ENCODE measurements at regions not wholly inside any gene's neighbourhood (a gene's known extent, or its start where the extent isn't known, plus 50 kb on each side); places are given as distances from the start of the nearest gene placed in this dataset.

DNA sequence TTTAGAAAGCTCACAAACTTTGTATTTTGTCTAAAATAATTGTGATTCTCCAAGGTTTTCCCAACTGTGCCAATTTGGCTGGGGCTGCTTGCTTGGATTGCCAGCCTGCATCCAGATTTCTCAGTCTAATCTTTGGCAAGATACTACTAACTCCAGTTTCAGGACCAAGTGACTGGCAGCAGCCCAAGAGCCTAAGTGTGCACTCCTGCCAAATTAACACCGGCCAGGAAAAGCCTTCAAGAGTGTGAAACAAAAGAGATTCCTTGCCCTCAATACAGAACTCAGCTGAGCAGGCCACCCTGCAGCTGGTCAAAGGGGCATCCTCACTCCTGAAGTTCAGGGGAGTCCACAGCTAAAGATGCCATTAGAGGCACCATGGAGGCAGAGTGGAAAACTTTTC, 589.0 kb upstream of the ACVR2A start:
- TF ChIP-seq ZNF70 (CRISPR knock-in tag; IDR thresholded peaks at IDR 0.05) (no peak), ZFP3 (CRISPR knock-in tag; IDR thresholded peaks at IDR 0.05) (no peak), ZFP30 (CRISPR knock-in tag; IDR thresholded peaks at IDR 0.05) (no peak)
- TF ChIP-seq, protein P1, sequence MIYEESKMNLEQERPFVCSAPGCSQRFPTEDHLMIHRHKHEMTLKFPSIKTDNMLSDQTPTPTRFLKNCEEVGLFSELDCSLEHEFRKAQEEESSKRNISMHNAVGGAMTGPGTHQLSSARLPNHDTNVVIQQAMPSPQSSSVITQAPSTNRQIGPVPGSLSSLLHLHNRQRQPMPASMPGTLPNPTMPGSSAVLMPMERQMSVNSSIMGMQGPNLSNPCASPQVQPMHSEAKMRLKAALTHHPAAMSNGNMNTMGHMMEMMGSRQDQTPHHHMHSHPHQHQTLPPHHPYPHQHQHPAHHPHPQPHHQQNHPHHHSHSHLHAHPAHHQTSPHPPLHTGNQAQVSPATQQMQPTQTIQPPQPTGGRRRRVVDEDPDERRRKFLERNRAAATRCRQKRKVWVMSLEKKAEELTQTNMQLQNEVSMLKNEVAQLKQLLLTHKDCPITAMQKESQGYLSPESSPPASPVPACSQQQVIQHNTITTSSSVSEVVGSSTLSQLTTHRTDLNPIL (CRISPR knock-in tag; IDR thresholded peaks at IDR 0.05; ENCODE audit: low read depth), result no peak
- TF ChIP-seq, protein P2, sequence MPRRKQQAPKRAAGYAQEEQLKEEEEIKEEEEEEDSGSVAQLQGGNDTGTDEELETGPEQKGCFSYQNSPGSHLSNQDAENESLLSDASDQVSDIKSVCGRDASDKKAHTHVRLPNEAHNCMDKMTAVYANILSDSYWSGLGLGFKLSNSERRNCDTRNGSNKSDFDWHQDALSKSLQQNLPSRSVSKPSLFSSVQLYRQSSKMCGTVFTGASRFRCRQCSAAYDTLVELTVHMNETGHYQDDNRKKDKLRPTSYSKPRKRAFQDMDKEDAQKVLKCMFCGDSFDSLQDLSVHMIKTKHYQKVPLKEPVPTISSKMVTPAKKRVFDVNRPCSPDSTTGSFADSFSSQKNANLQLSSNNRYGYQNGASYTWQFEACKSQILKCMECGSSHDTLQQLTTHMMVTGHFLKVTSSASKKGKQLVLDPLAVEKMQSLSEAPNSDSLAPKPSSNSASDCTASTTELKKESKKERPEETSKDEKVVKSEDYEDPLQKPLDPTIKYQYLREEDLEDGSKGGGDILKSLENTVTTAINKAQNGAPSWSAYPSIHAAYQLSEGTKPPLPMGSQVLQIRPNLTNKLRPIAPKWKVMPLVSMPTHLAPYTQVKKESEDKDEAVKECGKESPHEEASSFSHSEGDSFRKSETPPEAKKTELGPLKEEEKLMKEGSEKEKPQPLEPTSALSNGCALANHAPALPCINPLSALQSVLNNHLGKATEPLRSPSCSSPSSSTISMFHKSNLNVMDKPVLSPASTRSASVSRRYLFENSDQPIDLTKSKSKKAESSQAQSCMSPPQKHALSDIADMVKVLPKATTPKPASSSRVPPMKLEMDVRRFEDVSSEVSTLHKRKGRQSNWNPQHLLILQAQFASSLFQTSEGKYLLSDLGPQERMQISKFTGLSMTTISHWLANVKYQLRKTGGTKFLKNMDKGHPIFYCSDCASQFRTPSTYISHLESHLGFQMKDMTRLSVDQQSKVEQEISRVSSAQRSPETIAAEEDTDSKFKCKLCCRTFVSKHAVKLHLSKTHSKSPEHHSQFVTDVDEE (CRISPR knock-in tag; IDR thresholded peaks at IDR 0.05), result no peak
- TF ChIP-seq, protein P3, sequence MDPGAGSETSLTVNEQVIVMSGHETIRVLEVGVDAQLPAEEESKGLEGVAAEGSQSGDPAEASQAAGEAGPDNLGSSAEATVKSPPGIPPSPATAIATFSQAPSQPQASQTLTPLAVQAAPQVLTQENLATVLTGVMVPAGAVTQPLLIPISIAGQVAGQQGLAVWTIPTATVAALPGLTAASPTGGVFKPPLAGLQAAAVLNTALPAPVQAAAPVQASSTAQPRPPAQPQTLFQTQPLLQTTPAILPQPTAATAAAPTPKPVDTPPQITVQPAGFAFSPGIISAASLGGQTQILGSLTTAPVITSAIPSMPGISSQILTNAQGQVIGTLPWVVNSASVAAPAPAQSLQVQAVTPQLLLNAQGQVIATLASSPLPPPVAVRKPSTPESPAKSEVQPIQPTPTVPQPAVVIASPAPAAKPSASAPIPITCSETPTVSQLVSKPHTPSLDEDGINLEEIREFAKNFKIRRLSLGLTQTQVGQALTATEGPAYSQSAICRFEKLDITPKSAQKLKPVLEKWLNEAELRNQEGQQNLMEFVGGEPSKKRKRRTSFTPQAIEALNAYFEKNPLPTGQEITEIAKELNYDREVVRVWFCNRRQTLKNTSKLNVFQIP (CRISPR knock-in tag; IDR thresholded peaks at IDR 0.05; ENCODE audit: borderline replicate concordance, low read depth), result no peak
